Mammary epithelial cell (primary cell): ENCODE measurements at regions not wholly inside any gene's neighbourhood (a gene's known extent, or its start where the extent isn't known, plus 50 kb on each side); places are given as distances from the start of the nearest gene placed in this dataset.

Experiments
- EZH2 ChIP-seq: IDR thresholded peaks from 2 replicates; pipeline ENCODE4 v1.6.1; 2012; ENCODE audit warnings: low read length, inconsistent platforms, borderline replicate concordance
- TF ChIP-seq, protein P1 (sequence below), 2 donors: IDR thresholded peaks in 1 of 2; conservative IDR thresholded peaks in 1 of 2; 2 replicates each; pipeline ENCODE4 v1.5.1; 2011 to 2012; ENCODE audit warnings: inconsistent platforms in 2 of 2, low read length in 2 of 2, mild to moderate bottlenecking in 2 of 2, control low read depth in 1 of 2, low read depth in 1 of 2; ENCODE audit not compliant: insufficient read depth in 1 of 2; ENCODE audit errors: extremely low read depth in 1 of 2

DNA sequence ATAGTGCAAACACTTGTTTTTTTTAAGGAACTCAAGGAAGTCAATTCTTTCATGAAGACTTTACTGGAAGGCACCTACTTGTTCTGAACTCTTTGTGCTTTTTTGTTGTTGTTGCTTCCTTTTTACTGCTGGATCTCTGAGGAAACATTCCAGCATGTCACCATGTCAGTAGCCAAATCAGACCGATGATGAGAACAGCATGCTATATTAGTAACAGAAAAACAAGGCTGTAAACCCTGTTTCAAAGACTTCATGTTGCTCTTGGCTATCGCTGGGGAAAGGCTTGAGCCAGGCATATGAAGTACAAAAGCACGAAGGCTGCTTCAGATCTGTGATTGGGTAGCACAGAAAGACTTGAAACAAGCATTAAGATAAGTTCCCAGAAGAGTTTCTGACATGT is 125.6 kb upstream of the SLC5A12 start:
- TF ChIP-seq, protein P1, sequence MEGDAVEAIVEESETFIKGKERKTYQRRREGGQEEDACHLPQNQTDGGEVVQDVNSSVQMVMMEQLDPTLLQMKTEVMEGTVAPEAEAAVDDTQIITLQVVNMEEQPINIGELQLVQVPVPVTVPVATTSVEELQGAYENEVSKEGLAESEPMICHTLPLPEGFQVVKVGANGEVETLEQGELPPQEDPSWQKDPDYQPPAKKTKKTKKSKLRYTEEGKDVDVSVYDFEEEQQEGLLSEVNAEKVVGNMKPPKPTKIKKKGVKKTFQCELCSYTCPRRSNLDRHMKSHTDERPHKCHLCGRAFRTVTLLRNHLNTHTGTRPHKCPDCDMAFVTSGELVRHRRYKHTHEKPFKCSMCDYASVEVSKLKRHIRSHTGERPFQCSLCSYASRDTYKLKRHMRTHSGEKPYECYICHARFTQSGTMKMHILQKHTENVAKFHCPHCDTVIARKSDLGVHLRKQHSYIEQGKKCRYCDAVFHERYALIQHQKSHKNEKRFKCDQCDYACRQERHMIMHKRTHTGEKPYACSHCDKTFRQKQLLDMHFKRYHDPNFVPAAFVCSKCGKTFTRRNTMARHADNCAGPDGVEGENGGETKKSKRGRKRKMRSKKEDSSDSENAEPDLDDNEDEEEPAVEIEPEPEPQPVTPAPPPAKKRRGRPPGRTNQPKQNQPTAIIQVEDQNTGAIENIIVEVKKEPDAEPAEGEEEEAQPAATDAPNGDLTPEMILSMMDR (conservative IDR thresholded peaks at IDR 0.05 in 1 of 2, IDR thresholded peaks at IDR 0.05 in 1 of 2; ENCODE audit: extremely low read depth in 1 of 2, insufficient read depth in 1 of 2, low read depth in 1 of 2, low read length in 2 of 2), result no peak
- TF ChIP-seq EZH2, result no peak
